ENCODE measurements at regions not wholly inside any gene's neighbourhood (a gene's known extent, or its start where the extent isn't known, plus 50 kb on each side); places are given as distances from the start of the nearest gene placed in this dataset.

DNA sequence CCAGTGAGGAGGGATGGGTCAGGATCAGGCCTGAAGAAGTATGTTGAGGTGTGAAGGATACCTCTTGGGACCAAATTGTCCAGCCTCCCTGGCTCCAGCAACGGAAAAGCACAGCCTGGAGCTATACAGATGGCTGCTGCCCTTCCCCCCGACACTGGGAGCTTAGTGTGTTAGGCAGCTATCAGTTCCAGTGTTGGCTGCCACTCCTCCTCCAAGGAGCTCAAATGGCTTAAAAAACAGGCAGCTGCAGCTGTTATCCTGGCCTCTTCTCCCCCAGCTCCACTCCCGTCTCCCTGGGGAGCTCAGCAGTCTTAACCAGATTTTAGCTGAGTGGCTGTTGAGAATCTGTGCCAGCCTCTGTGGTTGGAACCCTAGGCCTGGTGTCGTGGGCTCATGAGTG, 225.0 kb downstream of the JRKL start:
- DNase-seq: no peak

DNA sequence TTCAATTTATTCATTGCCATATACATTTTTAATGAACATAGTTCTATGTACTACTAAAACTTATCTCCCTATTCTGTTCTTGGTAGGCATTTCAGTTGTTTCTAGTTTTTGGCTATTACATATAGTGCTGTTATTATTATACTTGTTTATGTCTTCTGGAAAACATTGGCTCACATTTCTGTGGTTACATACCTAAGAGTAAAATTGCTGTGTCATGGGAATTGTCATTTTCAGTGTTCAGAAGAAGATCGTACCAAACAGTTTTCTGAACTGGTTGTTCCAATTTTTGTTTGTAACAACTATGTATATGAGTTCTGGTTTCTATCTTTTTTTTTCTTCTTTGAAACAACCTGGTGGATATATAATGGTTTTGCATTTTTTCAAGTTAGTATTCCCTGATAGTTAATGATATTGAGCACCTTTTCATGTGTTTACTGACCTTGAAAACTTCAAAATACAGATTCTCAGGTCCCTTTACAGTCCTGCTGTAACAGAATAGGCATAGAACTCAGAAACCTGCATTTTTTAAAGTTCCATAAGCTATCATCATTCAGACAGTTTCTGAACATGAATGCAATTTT, 230.7 kb downstream of the JRKL start:
- no peak for DNase-seq

GRCh38 chr11:96621161-96621560, 231.3 kb downstream of the JRKL start:
- DNase-seq: no peak

- no peak for DNase-seq
These were observed 232.3 kb downstream of the JRKL start for GRCh38 chr11:96622026-96622634.

- no peak for DNase-seq
These were observed 234.3 kb downstream of the JRKL start for GRCh38 chr11:96624126-96624525.

DNA sequence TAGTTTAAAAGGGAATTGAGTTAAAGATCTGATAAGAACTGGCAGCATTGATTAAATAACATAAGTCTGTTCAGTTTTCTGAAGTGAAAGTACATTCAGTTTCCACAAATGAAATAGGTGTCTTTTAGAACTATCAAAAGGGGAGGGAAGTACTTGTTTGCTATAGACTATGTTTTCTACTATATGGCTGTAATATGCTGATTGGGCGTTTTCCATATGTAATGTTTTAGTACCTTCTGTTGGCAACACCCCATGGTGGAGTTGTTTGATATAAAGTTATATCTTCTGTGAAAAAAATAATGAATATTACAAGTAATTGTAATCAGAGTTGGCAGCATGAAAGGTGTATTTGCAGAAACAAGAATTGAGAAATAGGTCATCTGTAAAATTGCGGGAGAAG, 237.6 kb downstream of the JRKL start:
- no peak for DNase-seq

- no peak for DNase-seq
These were observed 245.8 kb downstream of the JRKL start for GRCh38 chr11:96635655-96636054.

DNA sequence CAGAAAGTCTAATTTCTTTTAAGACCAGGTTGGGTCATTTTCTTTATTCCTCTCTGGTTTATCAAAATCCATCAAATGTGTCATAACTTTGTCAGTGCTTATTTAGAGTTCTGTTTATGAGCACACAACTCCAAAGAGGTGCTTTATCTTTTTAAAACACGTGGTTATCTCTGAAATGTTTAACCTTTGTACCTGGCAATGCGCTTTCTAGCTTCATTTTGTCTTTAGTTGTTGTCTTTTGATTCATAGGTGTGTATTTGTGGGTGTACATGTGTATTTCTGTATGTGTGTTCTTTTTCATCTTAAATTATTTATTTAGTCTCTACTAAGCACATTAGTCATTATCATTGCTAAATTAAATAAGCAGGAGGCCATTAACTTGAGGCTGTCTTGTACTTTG, 251.4 kb downstream of the JRKL start:
- DNase-seq: no peak

GRCh38 chr11:96642583-96642982, 252.8 kb downstream of the JRKL start:
- no peak for DNase-seq

- no peak for DNase-seq
These were observed 253.4 kb downstream of the JRKL start for GRCh38 chr11:96643173-96643572.

- DNase-seq: peak; percentile 13
These were observed 257.8 kb downstream of the JRKL start for GRCh38 chr11:96647621-96648020.

GRCh38 chr11:96648991-96649390, 259.2 kb downstream of the JRKL start:
- peak; percentile 4 for DNase-seq

DNA sequence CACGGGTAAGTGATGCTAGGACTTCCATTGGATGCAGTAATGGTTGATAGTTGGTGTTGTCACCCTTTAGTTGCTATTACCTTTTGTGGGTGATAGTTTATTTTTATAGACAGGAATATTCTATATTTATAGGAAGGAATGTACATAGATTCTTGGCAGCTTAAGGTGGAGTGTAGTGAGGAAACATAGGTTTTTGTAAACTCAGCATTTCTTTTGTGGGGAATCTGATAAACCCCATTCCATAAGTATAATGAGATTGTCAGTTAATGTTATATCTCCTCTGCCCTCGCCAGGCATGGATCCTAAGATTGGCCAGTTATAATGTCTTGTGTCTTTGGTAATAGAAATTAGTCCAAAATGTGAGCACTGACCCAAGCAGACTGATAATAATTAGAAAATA, 262.7 kb downstream of the JRKL start:
- no peak for DNase-seq

DNA sequence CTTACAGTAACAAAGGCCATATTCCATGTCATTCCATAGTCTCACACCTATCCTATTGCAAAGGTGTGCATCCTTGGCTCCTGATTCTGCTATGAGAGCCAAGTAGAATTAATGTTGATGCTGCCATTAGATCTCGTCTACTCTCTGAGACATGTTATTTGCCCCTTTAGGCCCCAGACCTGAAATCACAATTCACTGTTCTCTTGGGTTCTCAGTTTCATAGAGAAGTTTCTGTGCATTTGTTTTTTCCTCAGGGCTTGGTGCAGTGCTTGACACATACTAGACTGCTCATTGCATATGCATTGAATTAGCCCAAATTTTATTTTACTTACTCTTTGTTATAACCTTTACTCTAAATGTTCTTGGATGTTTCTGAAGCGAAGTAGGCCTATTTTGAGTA, 265.7 kb downstream of the JRKL start:
- no peak for DNase-seq

DNA sequence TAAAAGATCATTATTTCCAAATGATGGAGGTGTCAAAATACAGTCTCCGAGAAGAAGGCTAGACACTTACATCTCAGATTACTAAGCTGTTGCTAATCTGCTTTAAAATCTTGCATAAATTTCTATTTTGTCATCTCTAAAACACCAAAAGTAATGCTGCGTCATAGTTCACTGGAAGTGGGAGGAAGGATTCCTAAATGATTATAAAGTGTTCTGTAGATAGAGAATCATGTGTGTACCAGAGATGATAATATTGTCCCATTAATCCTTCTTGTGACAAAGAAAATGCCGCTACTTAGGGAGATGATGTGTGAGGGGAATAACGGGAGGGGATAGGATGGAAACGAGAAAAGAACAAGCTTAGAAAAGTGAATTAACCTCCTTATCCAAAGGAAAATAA, 268.6 kb downstream of the JRKL start:
- no peak for DNase-seq

DNA sequence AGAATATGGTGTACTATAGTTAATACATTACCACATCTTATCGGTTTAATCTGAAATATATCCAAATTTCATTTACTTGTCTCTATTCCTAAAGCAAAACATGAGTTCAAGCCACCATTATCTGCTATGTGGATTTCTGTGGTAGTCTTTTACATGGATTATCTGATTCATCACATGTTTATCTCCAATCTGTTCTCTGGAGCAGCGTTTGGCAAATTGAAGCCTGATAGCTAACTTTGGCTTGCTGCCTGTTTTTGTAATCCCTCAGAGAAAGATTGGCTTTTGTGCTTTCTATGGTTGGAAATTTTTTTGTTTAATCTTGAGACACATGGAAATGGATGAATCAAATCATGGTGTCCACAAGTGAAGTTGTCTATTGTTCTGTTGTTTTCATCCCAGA, 274.3 kb downstream of the JRKL start:
- no peak for DNase-seq

DNA sequence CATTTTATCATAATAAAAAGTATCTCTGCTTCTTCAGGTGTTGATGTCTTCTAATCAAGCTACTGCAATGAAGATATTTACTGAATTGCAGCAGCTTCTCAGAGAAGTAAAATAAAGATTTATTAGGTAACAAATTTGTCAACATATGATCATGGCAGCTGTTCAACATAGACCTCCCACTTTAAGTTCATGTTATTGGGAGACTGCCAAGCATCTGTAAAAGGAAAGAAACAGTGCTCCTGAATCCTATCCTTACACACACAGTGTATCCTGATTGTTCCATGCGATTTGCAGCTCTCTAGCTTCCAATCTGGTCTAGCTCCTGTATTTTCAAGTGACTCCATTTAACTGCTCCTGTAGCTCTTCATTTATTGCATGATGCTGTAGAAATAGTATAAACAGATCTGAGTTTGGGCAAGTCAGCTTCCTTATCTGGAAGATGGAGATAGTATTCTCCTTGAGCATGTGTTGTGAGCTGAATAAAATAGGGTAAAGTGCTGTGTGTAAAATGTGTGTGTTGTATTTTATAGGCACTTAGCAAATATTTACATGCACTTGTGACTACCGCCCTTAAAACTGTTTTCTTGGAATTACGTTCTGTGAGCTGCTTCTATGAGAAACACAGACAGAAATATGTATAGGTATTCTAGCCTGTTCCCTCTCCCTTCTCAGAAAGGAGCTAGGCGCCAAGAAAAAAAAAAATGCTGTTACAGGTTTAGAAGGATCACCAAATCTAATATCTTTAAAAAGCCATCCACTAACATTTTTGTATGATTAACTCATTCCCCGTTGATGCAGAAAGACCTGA, 290.6 kb downstream of the JRKL start:
- DNase-seq: no peak

DNA sequence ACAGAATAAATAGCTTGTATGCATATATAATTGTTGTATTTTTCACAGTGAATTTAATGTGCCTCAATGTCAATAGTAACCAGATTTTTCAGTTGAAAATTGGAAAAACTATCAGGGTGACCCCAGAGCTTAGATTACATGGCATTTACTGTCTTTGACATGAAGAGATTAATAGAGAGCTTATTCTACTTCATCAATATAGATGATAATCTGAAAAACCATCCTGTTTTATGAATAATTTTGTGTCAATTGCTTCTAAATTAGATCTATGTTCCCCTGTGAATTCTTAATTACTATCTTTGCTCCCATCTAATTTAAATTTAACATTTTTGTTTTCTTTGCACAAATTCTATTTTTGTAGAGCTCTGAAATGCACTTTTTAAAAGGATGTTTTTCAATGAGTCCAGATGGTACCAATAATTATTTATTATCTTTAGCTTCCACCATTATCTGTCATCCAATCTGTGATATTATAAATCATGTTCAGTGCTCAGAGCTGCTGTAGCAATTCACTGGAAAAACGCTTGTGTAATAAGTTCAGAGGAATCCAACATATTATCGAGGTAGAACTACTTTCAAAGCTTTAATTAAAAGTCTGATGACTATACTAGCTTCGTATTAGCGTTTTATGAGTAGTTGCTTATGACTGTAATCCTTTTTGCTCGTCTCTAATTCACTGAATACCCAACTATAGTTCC, 291.4 kb downstream of the JRKL start:
- no peak for DNase-seq

- no peak for DNase-seq
These were observed 304.5 kb downstream of the JRKL start for GRCh38 chr11:96694338-96694737.

DNA sequence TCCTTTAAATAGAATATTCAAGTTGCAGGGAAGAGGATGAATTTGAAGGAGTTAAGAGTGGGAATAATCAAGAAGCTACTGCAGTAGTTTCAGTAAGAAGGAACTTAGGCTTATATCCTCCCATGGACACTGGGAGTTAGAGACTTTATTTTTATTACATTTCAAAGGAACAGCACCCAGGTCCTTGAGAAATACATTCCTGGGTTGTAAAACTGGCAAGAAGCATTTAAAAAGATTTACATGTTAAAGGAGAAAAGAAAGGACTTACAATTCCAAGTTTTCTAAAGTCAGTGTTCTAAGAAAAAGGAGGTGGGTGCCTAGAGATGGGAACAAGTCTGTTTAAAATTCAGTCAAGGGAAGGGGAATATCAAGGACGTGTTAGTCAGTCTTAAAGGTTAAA, 306.9 kb downstream of the JRKL start:
- DNase-seq: no peak

DNA sequence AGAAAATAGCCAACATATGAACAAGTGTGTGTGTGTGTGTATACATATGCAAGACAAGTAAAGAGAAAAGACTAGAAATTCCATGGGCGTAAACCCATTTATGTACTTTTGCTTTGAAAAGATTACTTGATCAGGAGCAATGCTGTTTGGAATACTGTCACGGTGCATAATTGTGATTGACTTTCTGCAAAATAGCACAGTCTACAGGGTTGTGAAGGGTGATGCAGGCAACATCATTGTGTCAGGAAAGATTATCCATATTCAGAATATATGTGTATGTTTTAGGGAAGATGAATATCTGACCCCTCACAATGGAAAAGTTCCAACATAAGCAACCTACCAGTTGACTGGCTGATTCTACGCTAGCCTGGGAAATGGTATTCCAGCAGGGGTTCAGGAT, 307.7 kb downstream of the JRKL start:
- DNase-seq: no peak

GRCh38 chr11:96704847-96705246, 315.0 kb downstream of the JRKL start:
- no peak for DNase-seq

DNA sequence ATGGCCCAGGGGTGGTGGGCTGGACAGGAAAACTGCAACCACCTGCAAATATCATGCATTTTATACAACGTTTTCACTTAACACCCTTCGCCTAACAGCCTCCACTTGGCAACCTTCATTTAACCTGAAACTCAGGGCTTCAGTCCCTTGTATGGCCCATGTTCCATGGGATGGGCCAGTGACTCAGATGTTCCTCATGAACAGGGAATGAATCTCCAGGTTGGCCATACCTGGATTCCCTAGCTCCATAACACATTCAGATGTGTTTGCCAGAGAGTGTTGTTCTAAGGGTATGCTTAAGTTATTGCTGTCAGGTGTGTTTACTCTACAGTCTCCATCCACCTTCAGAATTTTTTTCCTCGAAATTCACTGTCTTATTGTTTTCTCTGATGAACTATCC, 316.9 kb downstream of the JRKL start:
- DNase-seq: no peak

- no peak for DNase-seq
These were observed 317.5 kb downstream of the JRKL start for GRCh38 chr11:96707273-96707672.
